ENCODE measurements at regions not wholly inside any gene's neighbourhood (a gene's known extent, or its start where the extent isn't known, plus 50 kb on each side); places are given as distances from the start of the nearest gene placed in this dataset.

DNA sequence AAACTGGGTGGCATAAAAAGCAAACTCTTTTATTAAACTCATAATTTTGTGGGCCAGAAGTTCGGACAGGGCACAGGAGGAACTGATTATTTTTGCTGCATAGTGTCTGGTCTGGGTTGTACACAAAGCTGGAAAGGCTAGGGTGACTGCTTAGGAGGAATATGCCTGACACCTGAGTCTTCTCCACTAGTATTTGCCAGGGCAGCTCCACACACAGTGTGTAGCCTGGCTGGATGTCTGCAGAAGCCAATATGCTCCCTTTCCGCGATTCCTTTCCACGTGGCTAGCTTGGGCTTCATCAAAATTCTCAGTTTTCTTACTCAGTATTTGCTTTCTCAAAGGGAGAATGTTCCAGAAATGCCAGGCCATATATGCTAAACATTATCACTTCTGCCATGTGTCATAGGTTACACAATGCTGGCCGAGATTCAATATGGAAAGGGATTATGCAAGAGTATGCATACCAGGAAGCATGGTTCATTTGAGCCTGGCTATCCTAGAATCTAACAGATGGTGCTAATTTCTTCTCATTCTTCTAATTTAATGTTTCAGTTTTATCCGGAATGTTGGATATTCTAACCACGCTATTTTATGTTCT is 142.7 kb upstream of the DOK6 start:
- TF ChIP-seq, protein P1, sequence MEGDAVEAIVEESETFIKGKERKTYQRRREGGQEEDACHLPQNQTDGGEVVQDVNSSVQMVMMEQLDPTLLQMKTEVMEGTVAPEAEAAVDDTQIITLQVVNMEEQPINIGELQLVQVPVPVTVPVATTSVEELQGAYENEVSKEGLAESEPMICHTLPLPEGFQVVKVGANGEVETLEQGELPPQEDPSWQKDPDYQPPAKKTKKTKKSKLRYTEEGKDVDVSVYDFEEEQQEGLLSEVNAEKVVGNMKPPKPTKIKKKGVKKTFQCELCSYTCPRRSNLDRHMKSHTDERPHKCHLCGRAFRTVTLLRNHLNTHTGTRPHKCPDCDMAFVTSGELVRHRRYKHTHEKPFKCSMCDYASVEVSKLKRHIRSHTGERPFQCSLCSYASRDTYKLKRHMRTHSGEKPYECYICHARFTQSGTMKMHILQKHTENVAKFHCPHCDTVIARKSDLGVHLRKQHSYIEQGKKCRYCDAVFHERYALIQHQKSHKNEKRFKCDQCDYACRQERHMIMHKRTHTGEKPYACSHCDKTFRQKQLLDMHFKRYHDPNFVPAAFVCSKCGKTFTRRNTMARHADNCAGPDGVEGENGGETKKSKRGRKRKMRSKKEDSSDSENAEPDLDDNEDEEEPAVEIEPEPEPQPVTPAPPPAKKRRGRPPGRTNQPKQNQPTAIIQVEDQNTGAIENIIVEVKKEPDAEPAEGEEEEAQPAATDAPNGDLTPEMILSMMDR (conservative IDR thresholded peaks at IDR 0.05; ENCODE audit: low read depth, low read length): no peak
- no peak for TF ChIP-seq EZH2 (IDR thresholded peaks at IDR 0.05; ENCODE audit: borderline replicate concordance, low read depth, low read length, poor library complexity, severe bottlenecking)

Data from A673 (cell line).